Neural progenitor cell (in vitro differentiated cells): ENCODE measurements at regions not wholly inside any gene's neighbourhood (a gene's known extent, or its start where the extent isn't known, plus 50 kb on each side); places are given as distances from the start of the nearest gene placed in this dataset.

Experiments used
- DNase-seq: peaks from one replicate; pipeline ENCODE4 v3.0.0-alpha.2; 2016; ENCODE audit warnings: low spot score
- H2AFZ ChIP-seq: fragments of 200-600 bp; sonication (generic); replicated peaks from 2 replicates; pipeline ENCODE4 v1.6.1; 2016; ENCODE audit warnings: antibody characterized with exemption
- H3F3A ChIP-seq: fragments of 200-600 bp; sonication (generic); 2 replicates; pipeline ENCODE4 v1.6.1; 2016; ENCODE audit warnings: antibody characterized with exemption, low read depth
- H3K27ac ChIP-seq: fragments of 200-600 bp; sonication (generic); 2 replicates; pipeline ENCODE4 v1.5.1; 2016; ENCODE audit warnings: mild to moderate bottlenecking
- H3K27me3 ChIP-seq: fragments of 200-600 bp; sonication (generic); 2 replicates; pipeline ENCODE4 v1.6.1; 2016; ENCODE audit warnings: mild to moderate bottlenecking, moderate library complexity
- H3K36me3 ChIP-seq: fragments of 200-600 bp; sonication (generic); 2 replicates; pipeline ENCODE4 v1.5.1; 2016
- H3K4me1 ChIP-seq: fragments of 200-600 bp; sonication (generic); 2 replicates; pipeline ENCODE4 v1.6.1; 2016; ENCODE audit warnings: mixed run types
- H3K4me2 ChIP-seq: fragments of 200-600 bp; sonication (generic); 2 replicates; pipeline ENCODE4 v1.6.1; 2016
- H3K4me3 ChIP-seq: fragments of 200-600 bp; sonication (generic); 2 replicates; pipeline ENCODE4 v1.5.1; 2016
- H3K79me2 ChIP-seq: fragments of 200-600 bp; sonication (generic); 2 replicates; pipeline ENCODE4 v1.6.1; 2016; ENCODE audit warnings: low read depth
- H3K9ac ChIP-seq: fragments of 200-600 bp; sonication (generic); 2 replicates; pipeline ENCODE4 v1.6.1; 2016
- H3K9me3 ChIP-seq: fragments of 200-600 bp; sonication (generic); 2 replicates; pipeline ENCODE4 v1.5.1; 2016; ENCODE audit warnings: low read depth
- H4K20me1 ChIP-seq: fragments of 200-600 bp; sonication (generic); 2 replicates; pipeline ENCODE4 v1.6.1; 2016; ENCODE audit warnings: low read depth
- H3K27ac Mint-ChIP-seq: 3 replicates; pipeline ENCODE4 v1.8.0; 2021; ENCODE audit warnings: mixed read lengths
- H3K27me3 Mint-ChIP-seq: 2 replicates; pipeline ENCODE4 v1.8.0; 2022; ENCODE audit warnings: low read depth, mild to moderate bottlenecking, inconsistent platforms, moderate library complexity, mixed read lengths; ENCODE audit not compliant: insufficient read depth
- H3K36me3 Mint-ChIP-seq: 3 replicates; pipeline ENCODE4 v1.8.0; 2021; ENCODE audit warnings: mixed read lengths
- H3K4me1 Mint-ChIP-seq: 3 replicates; pipeline ENCODE4 v1.8.0; 2021; ENCODE audit warnings: mixed read lengths
- H3K4me3 Mint-ChIP-seq: 3 replicates; pipeline ENCODE4 v1.8.0; 2021; ENCODE audit warnings: mild to moderate bottlenecking, moderate library complexity, mixed read lengths
- H3K9me3 Mint-ChIP-seq: 3 replicates; pipeline ENCODE4 v1.8.0; 2020; ENCODE audit warnings: mixed read lengths
- CTCF ChIP-seq: fragments of 200-600 bp; sonication (generic); IDR thresholded peaks from 2 replicates; pipeline ENCODE4 v1.5.1; 2017; ENCODE audit warnings: antibody characterized with exemption, mild to moderate bottlenecking
- EZH2 ChIP-seq: fragments of 200-600 bp; sonication (generic); IDR thresholded peaks from 2 replicates; pipeline ENCODE4 v1.6.1; 2017; ENCODE audit warnings: antibody characterized with exemption, mild to moderate bottlenecking, moderate library complexity
- EZH2phosphoT487 ChIP-seq: fragments of 200-600 bp; sonication (generic); IDR thresholded peaks from 2 replicates; pipeline ENCODE4 v1.6.1; 2017; ENCODE audit warnings: antibody characterized with exemption

GRCh38 chr4:128470492-128471053 is 183.0 kb upstream of the PGRMC2 start:
- no peak overlapping the region for H3K27ac Mint-ChIP-seq
- H3K9me3 Mint-ChIP-seq = peaks cover 4% of the 10 kb centered on the region
- no peaks in the 10 kb centered on the region for H3K27me3 ChIP-seq
- no peak overlapping the region for H3K9ac ChIP-seq
- TF ChIP-seq EZH2 (no peak), CTCF (no peak), EZH2phosphoT487 (no peak)
- no peak overlapping the region for H3K4me3 ChIP-seq
- H3K4me3 Mint-ChIP-seq = no peak overlapping the region
- H3K36me3 Mint-ChIP-seq = peaks cover under 1% of the 10 kb centered on the region
- no peak for DNase-seq
- H3K4me1 Mint-ChIP-seq = peaks cover 4% of the 10 kb centered on the region
- no peaks in the 10 kb centered on the region for H3K79me2 ChIP-seq
- no peaks in the 10 kb centered on the region for H3K9me3 ChIP-seq
- H3K36me3 ChIP-seq = no peaks in the 10 kb centered on the region
- H3F3A ChIP-seq = peaks cover 3% of the 10 kb centered on the region
- no peak overlapping the region for H2AFZ ChIP-seq
- no peak overlapping the region for H3K4me2 ChIP-seq
- H3K27me3 Mint-ChIP-seq = peaks cover 6% of the 10 kb centered on the region
- H3K27ac ChIP-seq = no peak overlapping the region
- H3K4me1 ChIP-seq = peaks cover 3% of the 10 kb centered on the region
- H4K20me1 ChIP-seq = no peaks in the 10 kb centered on the region

DNA sequence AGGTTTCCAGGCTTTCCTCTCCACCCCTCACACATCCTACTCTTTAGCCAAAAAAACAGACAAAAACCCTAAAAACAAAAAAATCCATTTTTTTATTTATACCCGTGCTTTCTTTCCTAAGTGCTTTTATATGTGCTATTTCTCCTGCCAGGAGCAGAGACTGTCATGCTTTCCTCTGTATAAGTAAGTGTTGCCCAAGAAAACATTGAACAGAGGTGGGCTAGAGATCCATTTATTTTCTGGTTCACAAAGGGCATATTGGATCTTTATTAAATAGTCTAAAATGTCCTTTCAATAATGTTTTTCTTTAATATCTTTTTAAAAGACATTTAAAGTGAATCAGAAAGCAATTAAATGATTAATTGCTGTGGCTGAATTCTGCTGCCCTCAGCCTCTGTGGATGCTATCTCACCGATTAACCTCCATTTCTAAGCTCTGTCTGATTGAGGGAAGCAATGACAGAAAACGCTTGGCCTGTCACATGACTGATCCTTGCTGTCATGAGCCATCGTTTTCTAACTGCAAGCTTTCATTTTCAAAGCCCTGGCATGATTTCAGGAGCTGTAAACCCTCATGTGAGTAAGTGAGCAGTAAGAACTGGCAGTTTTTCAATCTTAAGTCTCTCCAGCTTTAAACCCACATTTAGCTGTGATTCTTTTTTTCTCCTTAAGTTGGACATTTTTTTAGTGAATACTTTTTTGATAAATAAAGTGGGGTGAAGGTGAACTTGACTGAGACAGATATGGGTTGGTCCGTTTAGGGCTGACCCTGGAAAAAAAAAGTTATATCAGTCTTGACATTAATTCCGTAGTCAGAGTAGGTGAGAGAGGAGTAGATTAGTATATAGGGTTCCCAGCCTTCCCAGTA is 180.7 kb upstream of the PGRMC2 start:
- Histone ChIP-seq H2AFZ (no peak overlapping the region), H3K9ac (no peak overlapping the region)
- no peak for DNase-seq

DNA sequence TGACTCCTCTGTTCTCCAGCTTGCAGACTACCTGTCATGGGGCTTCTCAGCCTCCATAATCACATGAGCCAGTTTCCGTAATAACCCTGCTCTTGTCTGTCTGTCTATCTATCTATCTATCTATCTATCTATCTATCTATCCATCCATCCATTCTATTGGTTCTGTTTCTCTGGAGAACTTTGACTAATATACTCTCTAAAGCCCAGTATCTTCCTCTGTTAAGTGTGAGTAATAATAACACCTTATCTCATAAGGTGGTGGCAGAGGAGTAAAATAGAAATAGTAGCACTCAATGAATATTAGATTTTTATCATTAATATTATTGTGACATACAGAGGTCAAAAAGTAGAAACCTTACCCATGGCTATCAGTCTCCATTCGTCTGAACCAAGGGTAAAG is 177.9 kb upstream of the PGRMC2 start:
- Histone ChIP-seq H3K27me3 (peaks cover 4% of the 10 kb centered on the region), H3K27ac (no peak overlapping the region), H3K9ac (no peak overlapping the region), H3K79me2 (no peaks in the 10 kb centered on the region), H3K4me2 (no peak overlapping the region), H2AFZ (no peak overlapping the region), H3K4me3 (no peak overlapping the region), H3K4me1 (peaks cover 16% of the 10 kb centered on the region), H3K36me3 (no peaks in the 10 kb centered on the region), H3F3A (peaks cover 22% of the 10 kb centered on the region), H3K9me3 (no peaks in the 10 kb centered on the region), H4K20me1 (peaks cover 13% of the 10 kb centered on the region)
- TF ChIP-seq CTCF (no peak), EZH2 (no peak), EZH2phosphoT487 (no peak)
- H3K4me3 Mint-ChIP-seq = no peak overlapping the region
- H3K9me3 Mint-ChIP-seq = no peaks in the 10 kb centered on the region
- no peaks in the 10 kb centered on the region for H3K36me3 Mint-ChIP-seq
- no peak for DNase-seq
- H3K27ac Mint-ChIP-seq = no peak overlapping the region
- no peaks in the 10 kb centered on the region for H3K4me1 Mint-ChIP-seq
- H3K27me3 Mint-ChIP-seq = peaks cover 3% of the 10 kb centered on the region

More for the DNA sequence above, 180.7 kb upstream of the PGRMC2 start:
- Mint-ChIP-seq H3K9me3 (no peaks in the 10 kb centered on the region), H3K27me3 (peaks cover 6% of the 10 kb centered on the region), H3K36me3 (no peaks in the 10 kb centered on the region), H3K4me3 (no peak overlapping the region), H3K4me1 (peaks cover 4% of the 10 kb centered on the region), H3K27ac (no peak overlapping the region)
- Histone ChIP-seq H3K79me2 (no peaks in the 10 kb centered on the region), H3K4me3 (no peak overlapping the region), H3K27me3 (no peaks in the 10 kb centered on the region), H3K27ac (no peak overlapping the region), H4K20me1 (no peaks in the 10 kb centered on the region), H3K4me1 (peaks cover 3% of the 10 kb centered on the region), H3K4me2 (no peak overlapping the region), H3K36me3 (no peaks in the 10 kb centered on the region), H3F3A (peaks cover 3% of the 10 kb centered on the region), H3K9me3 (no peaks in the 10 kb centered on the region)
- TF ChIP-seq EZH2phosphoT487 (no peak), CTCF (no peak), EZH2 (no peak)
